ENCODE measurements at regions not wholly inside any gene's neighbourhood (a gene's known extent, or its start where the extent isn't known, plus 50 kb on each side); places are given as distances from the start of the nearest gene placed in this dataset.

DNA sequence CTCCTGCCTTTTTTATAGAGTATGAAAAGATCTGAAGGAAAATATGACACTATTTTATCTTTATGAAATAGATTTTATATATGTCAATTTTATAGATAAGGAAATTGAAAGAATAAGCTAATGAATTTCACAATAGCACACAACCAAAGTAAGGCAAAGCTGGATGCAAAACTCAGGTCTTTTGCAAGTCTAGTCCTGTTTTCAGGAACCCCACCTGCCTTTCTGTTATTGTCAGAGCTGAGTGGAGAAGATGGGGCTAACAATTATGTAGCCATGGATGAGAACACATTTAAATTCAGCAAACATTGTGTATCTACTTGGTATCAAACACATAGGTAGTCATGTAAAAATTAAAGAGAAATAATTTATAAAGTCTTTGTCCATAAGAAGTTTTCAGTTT is 161.5 kb upstream of the ZEB2 start:
- TF ChIP-seq, protein P1, sequence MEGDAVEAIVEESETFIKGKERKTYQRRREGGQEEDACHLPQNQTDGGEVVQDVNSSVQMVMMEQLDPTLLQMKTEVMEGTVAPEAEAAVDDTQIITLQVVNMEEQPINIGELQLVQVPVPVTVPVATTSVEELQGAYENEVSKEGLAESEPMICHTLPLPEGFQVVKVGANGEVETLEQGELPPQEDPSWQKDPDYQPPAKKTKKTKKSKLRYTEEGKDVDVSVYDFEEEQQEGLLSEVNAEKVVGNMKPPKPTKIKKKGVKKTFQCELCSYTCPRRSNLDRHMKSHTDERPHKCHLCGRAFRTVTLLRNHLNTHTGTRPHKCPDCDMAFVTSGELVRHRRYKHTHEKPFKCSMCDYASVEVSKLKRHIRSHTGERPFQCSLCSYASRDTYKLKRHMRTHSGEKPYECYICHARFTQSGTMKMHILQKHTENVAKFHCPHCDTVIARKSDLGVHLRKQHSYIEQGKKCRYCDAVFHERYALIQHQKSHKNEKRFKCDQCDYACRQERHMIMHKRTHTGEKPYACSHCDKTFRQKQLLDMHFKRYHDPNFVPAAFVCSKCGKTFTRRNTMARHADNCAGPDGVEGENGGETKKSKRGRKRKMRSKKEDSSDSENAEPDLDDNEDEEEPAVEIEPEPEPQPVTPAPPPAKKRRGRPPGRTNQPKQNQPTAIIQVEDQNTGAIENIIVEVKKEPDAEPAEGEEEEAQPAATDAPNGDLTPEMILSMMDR (IDR thresholded peaks at IDR 0.05) = no peak
- no peak for TF ChIP-seq POLR2A (IDR thresholded peaks at IDR 0.05)
